NCI-H1105 treated with DMSO at 0.1 percent for 48 hours (cell line): ENCODE measurements at regions not wholly inside any gene's neighbourhood (a gene's known extent, or its start where the extent isn't known, plus 50 kb on each side); places are given as distances from the start of the nearest gene placed in this dataset.
"Not testable (repeated sequence)": the region's sequence is repeated elsewhere in the genome, so short reads cannot be mapped to it uniquely, and the experiment has no call there.

Experiments
- DNase-seq: peaks from one replicate; lab custom pipeline; 2025; lab: John Stamatoyannopoulos, UW

- DNase-seq, result no peak
These were observed 324.0 kb downstream of the IRS1 start for GRCh38 chr2:226475650-226476049.

GRCh38 chr2:226474131-226474530 lies 325.5 kb downstream of the IRS1 start:
- DNase-seq, result no peak

- DNase-seq, result no peak
These were observed 327.6 kb downstream of the IRS1 start for GRCh38 chr2:226471987-226472470.

GRCh38 chr2:226467633-226468032 lies 332.0 kb downstream of the IRS1 start:
- no peak for DNase-seq

GRCh38 chr2:226467221-226467620 lies 332.4 kb downstream of the IRS1 start:
- no peak for DNase-seq

- DNase-seq, result no peak
These were observed 333.0 kb downstream of the IRS1 start for GRCh38 chr2:226466589-226466988.

- DNase-seq, result no peak
These were observed 333.5 kb downstream of the IRS1 start for GRCh38 chr2:226466124-226466523.

- no peak for DNase-seq
These were observed 335.2 kb downstream of the IRS1 start for GRCh38 chr2:226464380-226464779.

GRCh38 chr2:226463154-226463553 lies 336.5 kb downstream of the IRS1 start:
- no peak for DNase-seq

GRCh38 chr2:226461981-226462380 lies 337.6 kb downstream of the IRS1 start:
- DNase-seq, result no peak

- not testable (repeated sequence) for DNase-seq
These were observed 343.5 kb downstream of the IRS1 start for GRCh38 chr2:226456144-226456543.

GRCh38 chr2:226452768-226453167 lies 346.9 kb downstream of the IRS1 start:
- DNase-seq, result no peak

- DNase-seq, result no peak
These were observed 348.1 kb downstream of the IRS1 start for GRCh38 chr2:226451486-226451885.

GRCh38 chr2:226450141-226450540 lies 349.5 kb downstream of the IRS1 start:
- DNase-seq, result no peak

GRCh38 chr2:226447338-226448300 lies 352.0 kb downstream of the IRS1 start:
- DNase-seq, result no peak

GRCh38 chr2:226446406-226447001 lies 353.1 kb downstream of the IRS1 start:
- DNase-seq, result no peak

GRCh38 chr2:226445216-226445861 lies 354.3 kb downstream of the IRS1 start:
- DNase-seq, result no peak

- DNase-seq, result no peak
These were observed 356.5 kb downstream of the IRS1 start for GRCh38 chr2:226443112-226443511.

GRCh38 chr2:226440127-226440918 lies 359.3 kb downstream of the IRS1 start:
- DNase-seq, result no peak

GRCh38 chr2:226439337-226439736 lies 360.3 kb downstream of the IRS1 start:
- DNase-seq, result no peak

GRCh38 chr2:226435146-226435545 lies 364.5 kb downstream of the IRS1 start:
- no peak for DNase-seq

GRCh38 chr2:226434702-226435101 lies 364.9 kb downstream of the IRS1 start:
- DNase-seq, result no peak
